DMS153 treated with DMSO at 0.1 percent for 48 hours (cell line): ENCODE measurements at regions not wholly inside any gene's neighbourhood (a gene's known extent, or its start where the extent isn't known, plus 50 kb on each side); places are given as distances from the start of the nearest gene placed in this dataset.
"Not testable (repeated sequence)": the region's sequence is repeated elsewhere in the genome, so short reads cannot be mapped to it uniquely, and the experiment has no call there.

ENCODE experiments used
- DNase-seq: peaks from one replicate; lab custom pipeline; 2025; ENCODE audit not compliant: unreplicated experiment; lab: John Stamatoyannopoulos, UW

- no peak for DNase-seq
Measured at GRCh38 chr11:49499117-49499516, 290.7 kb upstream of the FOLH1 start.

DNA sequence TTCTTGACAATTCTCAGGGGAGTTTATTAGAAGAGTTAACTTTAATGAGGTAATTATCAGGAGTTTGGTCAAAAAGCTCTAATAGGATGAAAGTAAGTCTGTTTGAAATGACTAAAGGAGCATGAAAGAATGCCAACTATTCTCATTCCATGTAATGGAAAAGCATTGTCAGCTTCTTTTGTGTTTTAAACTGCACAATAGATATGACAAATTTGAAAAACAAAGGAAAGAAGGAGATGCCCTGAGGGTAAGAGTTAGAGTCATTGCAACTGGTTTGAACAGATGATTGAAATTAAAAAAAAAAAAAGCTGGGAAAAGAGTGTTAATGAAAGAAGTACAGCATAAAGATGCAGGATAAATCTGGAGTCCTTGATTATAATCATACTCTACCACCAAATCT is 296.8 kb upstream of the FOLH1 start:
- DNase-seq = no peak

GRCh38 chr11:49526240-49526829 is 317.9 kb upstream of the FOLH1 start:
- peak; percentile 1 for DNase-seq

GRCh38 chr11:49533204-49533603 is 324.8 kb upstream of the FOLH1 start:
- no peak for DNase-seq

GRCh38 chr11:49538927-49539326 is 330.5 kb upstream of the FOLH1 start:
- not testable (repeated sequence) for DNase-seq

GRCh38 chr11:49558261-49558847 is 350.0 kb upstream of the FOLH1 start:
- DNase-seq = not testable (repeated sequence)

GRCh38 chr11:49560593-49560992 is 352.2 kb upstream of the FOLH1 start:
- DNase-seq = not testable (repeated sequence)

GRCh38 chr11:49561240-49561880 is 353.0 kb upstream of the FOLH1 start:
- not testable (repeated sequence) for DNase-seq

- not testable (repeated sequence) for DNase-seq
Measured at GRCh38 chr11:49562262-49562661, 353.9 kb upstream of the FOLH1 start.

- DNase-seq = not testable (repeated sequence)
Measured at GRCh38 chr11:49579492-49579891, 371.1 kb upstream of the FOLH1 start.

- DNase-seq = not testable (repeated sequence)
Measured at GRCh38 chr11:49585495-49585894, 366.7 kb upstream of the OR4C13 start.

DNA sequence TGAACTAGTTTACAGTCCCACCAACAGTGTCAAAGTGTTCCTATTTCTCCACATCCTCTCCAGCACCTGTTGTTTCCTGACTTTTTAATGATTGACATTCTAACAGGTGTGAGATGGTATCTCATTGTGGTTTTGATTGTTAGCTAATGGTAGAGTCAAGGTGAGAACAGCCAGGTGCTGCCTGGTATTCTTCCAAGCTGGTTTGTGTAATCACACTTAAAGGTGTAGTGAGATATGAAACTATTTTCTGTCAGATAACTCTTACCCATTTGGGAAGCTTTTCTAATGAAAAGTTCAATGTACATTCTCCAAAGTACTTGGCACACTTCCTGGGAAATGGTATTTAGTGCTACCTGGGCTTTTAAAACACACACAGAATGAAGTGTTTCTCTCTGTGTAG is 343.3 kb upstream of the OR4C13 start:
- DNase-seq = not testable (repeated sequence)

DNA sequence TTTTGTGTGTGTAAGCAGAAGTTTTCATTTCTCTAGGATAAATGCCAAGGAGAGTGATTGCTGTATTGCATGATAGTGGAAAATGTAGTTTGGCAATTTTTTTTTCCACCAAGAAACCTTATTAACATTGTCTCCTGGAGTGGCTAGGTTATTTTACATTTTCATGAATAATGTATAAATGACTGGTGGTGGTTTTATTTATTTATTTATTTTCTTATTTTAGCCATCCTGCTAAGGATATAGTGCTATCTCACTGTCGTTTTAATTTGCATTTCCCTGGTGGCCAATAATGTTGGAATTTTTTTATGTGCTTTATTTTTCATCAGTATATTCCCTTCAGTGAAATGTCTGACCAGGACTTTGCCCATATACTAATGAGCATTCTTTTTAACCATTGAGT is 328.3 kb upstream of the OR4C13 start:
- DNase-seq = not testable (repeated sequence)

GRCh38 chr11:49670705-49671104 is 281.5 kb upstream of the OR4C13 start:
- not testable (repeated sequence) for DNase-seq

GRCh38 chr11:49702121-49702520 is 250.1 kb upstream of the OR4C13 start:
- DNase-seq = not testable (repeated sequence)

DNA sequence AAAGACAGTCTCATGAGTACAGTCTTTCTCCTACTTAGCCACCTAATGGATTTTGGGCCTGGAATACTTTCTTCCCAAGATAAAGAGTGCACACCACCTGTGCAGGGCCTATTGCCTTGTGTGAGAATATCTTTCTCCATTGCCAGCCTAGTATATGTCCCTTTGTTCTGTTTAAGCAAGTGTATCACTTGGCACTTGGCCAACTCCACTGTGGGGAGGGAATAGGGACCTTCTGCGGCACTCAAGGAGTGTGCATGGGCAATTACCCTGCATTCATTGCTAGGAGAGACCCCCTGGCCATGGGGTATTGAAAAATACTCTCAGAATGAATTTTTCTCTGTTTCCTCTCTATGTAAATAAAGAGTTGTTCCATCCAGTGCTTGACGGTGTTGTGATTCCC is 201.7 kb upstream of the OR4C13 start:
- not testable (repeated sequence) for DNase-seq

DNA sequence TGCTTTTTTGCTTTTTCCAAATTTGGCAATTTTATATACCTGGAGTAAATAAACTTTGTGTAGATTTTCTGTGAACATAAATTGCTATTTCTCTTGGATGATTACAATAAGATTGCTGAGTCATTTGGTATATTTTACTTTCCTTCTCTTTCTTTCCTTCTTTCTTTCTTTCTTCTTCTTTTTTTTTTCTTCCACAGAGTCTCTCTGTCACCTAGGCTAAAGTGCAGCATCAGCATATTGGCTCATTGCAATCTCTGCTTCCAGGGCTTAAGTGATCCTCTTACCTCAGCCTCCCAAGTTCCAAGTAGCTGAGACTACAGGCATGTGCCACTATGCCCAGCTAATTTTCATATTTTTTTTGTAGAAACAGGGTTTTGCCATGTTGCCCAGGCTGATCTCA is 201.2 kb upstream of the OR4C13 start:
- not testable (repeated sequence) for DNase-seq

DNA sequence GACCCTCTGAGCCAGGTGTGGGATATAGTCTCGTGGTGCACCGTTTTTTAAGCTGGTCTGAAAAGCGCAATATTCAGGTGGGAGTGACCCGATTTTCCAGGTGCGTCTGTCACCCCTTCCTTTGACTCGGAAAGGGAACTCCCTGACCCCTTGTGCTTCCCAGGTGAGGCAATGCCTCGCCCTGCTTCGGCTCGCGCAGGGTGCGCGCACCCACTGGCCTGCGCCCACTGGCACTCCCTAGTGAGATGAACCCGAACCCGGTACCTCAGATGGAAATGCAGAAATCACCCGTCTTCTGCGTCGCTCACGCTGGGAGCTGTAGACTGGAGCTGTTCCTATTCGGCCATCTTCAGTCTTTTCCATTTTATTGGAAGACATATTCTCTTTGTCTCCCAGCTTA is 171.4 kb upstream of the OR4C13 start:
- not testable (repeated sequence) for DNase-seq

GRCh38 chr11:49782000-49782399 is 170.2 kb upstream of the OR4C13 start:
- DNase-seq = not testable (repeated sequence)

DNA sequence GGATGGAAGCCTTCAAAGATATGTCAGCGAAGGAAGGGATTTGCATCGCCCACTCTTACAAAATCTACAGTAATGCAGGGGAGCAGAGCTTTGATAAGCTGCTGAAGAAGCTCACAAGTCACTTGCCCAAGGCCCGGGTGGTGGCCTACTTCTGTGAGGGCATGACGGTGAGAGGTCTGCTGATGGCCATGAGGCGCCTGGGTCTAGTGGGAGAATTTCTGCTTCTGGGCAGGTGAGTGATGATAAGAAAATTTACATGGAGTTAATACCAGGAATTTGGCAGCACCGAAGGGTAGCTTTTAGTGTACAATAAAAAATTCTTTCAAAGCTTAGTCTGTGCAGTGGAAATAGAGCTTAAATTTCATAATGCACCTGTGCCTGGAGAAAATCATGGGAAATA is 168.3 kb upstream of the OR4C13 start:
- DNase-seq = not testable (repeated sequence)

DNA sequence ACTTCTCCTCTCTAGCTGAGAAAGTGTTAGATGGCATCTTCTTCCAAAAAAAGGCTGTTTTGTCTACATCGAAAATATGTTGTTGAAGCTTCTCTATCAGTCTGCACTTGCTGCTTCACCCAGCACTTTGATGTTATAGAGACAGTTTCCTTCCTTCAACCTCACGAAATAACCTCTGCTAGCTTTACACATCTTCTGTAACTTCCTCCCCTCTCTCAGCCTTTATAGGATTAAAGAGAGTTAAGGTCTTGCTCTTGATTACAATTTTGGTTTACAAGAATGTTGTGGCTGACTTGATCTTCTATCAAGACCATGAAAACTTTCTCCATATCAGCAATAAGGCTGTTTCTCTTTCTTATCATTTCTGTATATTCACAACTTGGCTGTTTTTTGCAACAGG is 162.4 kb upstream of the OR4C13 start:
- DNase-seq = not testable (repeated sequence)

GRCh38 chr11:49798206-49798837 is 153.9 kb upstream of the OR4C13 start:
- not testable (repeated sequence) for DNase-seq
